Smooth muscle cell (in vitro differentiated cells): ENCODE measurements at regions not wholly inside any gene's neighbourhood (a gene's known extent, or its start where the extent isn't known, plus 50 kb on each side); places are given as distances from the start of the nearest gene placed in this dataset.

Source experiments
- DNase-seq: peaks from one replicate; lab custom pipeline; 2025; ENCODE audit not compliant: unreplicated experiment; lab: John Stamatoyannopoulos, UW
- H2AFZ ChIP-seq: fragments of 200-600 bp; sonication (generic); 2 replicates; pipeline ENCODE4 v1.6.0; 2016; ENCODE audit warnings: antibody characterized with exemption, low read depth, mild to moderate bottlenecking
- H3F3A ChIP-seq: fragments of 200-600 bp; sonication (generic); 2 replicates; pipeline ENCODE4 v1.6.0; 2017; ENCODE audit warnings: antibody characterized with exemption, low read depth
- H3K27ac ChIP-seq: fragments of 200-600 bp; sonication (generic); 2 replicates; pipeline ENCODE4 v1.5.1; 2016; ENCODE audit warnings: low read depth, mild to moderate bottlenecking
- H3K27me3 ChIP-seq: fragments of 200-600 bp; sonication (generic); 2 replicates; pipeline ENCODE4 v1.6.1; 2016; ENCODE audit warnings: low read depth, mild to moderate bottlenecking
- H3K36me3 ChIP-seq: fragments of 200-600 bp; sonication (generic); 2 replicates; pipeline ENCODE4 v1.5.1; 2016; ENCODE audit warnings: low read depth
- H3K4me1 ChIP-seq: fragments of 200-600 bp; sonication (generic); 2 replicates; pipeline ENCODE4 v1.5.1; 2016; ENCODE audit warnings: low read depth
- H3K4me2 ChIP-seq: fragments of 200-600 bp; sonication (generic); 2 replicates; pipeline ENCODE4 v1.6.0; 2016; ENCODE audit warnings: mild to moderate bottlenecking
- H3K4me3 ChIP-seq: fragments of 200-600 bp; sonication (generic); 2 replicates; pipeline ENCODE4 v1.5.1; 2016; ENCODE audit warnings: mild to moderate bottlenecking
- H3K79me2 ChIP-seq: fragments of 200-600 bp; sonication (generic); 2 replicates; pipeline ENCODE4 v1.6.0; 2016; ENCODE audit warnings: low read depth, mild to moderate bottlenecking
- H3K9ac ChIP-seq: fragments of 200-600 bp; sonication (generic); 2 replicates; pipeline ENCODE4 v1.6.0; 2016; ENCODE audit warnings: low read depth
- H3K9me3 ChIP-seq: fragments of 200-600 bp; sonication (generic); replicated peaks from 2 replicates; pipeline ENCODE4 v1.5.1; 2016; ENCODE audit warnings: low read depth
- H4K20me1 ChIP-seq: fragments of 200-600 bp; sonication (generic); 2 replicates; pipeline ENCODE4 v1.6.0; 2016; ENCODE audit warnings: low read depth
- whole genome bisulfite sequencing: methylation state at CpG from one replicate; pipeline ENCODE4 v1.1.7; 2016; ENCODE audit warnings: low lambda C conversion rate; 5-methylcytosine and 5-hydroxymethylcytosine counted together
- TF ChIP-seq, protein P1 (sequence below): fragments of 200-600 bp; sonication (generic); IDR thresholded peaks from 2 replicates; pipeline ENCODE4 v1.5.1; 2017; ENCODE audit warnings: borderline replicate concordance, mild to moderate bottlenecking, antibody characterized with exemption; ENCODE audit not compliant: insufficient read depth, poor library complexity, severe bottlenecking

DNA sequence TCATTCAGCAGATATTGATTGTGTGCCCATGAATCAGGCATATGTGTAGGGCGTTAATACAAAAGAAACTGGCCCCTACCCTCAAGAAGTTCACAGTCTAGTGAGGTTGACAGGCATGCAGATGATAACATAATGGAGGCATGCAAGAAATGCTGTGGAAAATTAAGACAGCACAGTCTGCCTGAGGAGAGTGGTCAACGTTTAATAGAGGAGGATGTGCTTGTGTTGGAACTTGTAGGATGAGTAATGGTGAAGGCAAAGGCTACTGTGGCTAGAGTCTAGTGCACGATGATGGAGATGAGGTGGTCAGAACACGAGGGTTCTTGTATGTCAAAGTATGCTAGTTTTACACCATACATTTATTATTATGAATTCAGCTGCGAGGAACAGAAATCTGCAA lies 295.7 kb downstream of the SOX2 start:
- H3K9me3 ChIP-seq, result no peaks in the 10 kb centered on the region
- no peaks in the 10 kb centered on the region for H3F3A ChIP-seq
- H3K36me3 ChIP-seq, result no peaks in the 10 kb centered on the region
- WGBS, result 79% methylated on average over 5 of the region's 5 CpGs
- TF ChIP-seq, protein P1, sequence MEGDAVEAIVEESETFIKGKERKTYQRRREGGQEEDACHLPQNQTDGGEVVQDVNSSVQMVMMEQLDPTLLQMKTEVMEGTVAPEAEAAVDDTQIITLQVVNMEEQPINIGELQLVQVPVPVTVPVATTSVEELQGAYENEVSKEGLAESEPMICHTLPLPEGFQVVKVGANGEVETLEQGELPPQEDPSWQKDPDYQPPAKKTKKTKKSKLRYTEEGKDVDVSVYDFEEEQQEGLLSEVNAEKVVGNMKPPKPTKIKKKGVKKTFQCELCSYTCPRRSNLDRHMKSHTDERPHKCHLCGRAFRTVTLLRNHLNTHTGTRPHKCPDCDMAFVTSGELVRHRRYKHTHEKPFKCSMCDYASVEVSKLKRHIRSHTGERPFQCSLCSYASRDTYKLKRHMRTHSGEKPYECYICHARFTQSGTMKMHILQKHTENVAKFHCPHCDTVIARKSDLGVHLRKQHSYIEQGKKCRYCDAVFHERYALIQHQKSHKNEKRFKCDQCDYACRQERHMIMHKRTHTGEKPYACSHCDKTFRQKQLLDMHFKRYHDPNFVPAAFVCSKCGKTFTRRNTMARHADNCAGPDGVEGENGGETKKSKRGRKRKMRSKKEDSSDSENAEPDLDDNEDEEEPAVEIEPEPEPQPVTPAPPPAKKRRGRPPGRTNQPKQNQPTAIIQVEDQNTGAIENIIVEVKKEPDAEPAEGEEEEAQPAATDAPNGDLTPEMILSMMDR, result no peak
- no peak overlapping the region for H3K9ac ChIP-seq
- no peaks in the 10 kb centered on the region for H3K4me1 ChIP-seq
- no peak overlapping the region for H3K4me2 ChIP-seq
- no peak overlapping the region for H3K27ac ChIP-seq
- H2AFZ ChIP-seq, result no peak overlapping the region
- H3K27me3 ChIP-seq, result no peaks in the 10 kb centered on the region
- no peak overlapping the region for H3K4me3 ChIP-seq
- no peaks in the 10 kb centered on the region for H3K79me2 ChIP-seq
- no peaks in the 10 kb centered on the region for H4K20me1 ChIP-seq
- DNase-seq, result no peak

DNA sequence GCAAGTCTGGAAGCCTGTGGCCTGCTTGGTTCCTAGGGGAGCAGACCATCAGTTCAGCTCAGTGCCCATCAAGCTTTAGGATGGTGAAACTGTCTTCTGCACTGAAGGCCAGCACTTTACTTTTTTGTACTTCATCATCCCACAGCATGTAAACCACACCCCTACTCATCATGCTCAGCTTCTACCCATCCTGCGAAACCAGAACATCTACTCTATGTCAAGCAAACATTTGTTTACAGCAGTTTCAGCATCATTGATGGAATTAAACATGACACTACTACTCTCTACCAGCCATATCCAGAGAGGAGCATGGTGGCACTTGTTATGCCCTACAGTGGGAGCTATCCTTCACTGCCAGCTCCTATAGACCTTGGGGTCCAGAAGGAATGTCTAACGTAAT lies 306.6 kb downstream of the SOX2 start:
- no peaks in the 10 kb centered on the region for H3K79me2 ChIP-seq
- no peak overlapping the region for H2AFZ ChIP-seq
- H3K27me3 ChIP-seq, result no peaks in the 10 kb centered on the region
- no peak overlapping the region for H3K4me3 ChIP-seq
- no peak overlapping the region for H3K27ac ChIP-seq
- no peak for DNase-seq
- no peak overlapping the region for H3K9ac ChIP-seq
- H3K9me3 ChIP-seq, result no peaks in the 10 kb centered on the region
- no peaks in the 10 kb centered on the region for H3K36me3 ChIP-seq
- no peaks in the 10 kb centered on the region for H3F3A ChIP-seq
- H4K20me1 ChIP-seq, result no peaks in the 10 kb centered on the region
- no peaks in the 10 kb centered on the region for H3K4me1 ChIP-seq
- 92% methylated on average over 2 of the region's 2 CpGs for WGBS
- TF ChIP-seq, protein P1, result no peak
- no peak overlapping the region for H3K4me2 ChIP-seq

DNA sequence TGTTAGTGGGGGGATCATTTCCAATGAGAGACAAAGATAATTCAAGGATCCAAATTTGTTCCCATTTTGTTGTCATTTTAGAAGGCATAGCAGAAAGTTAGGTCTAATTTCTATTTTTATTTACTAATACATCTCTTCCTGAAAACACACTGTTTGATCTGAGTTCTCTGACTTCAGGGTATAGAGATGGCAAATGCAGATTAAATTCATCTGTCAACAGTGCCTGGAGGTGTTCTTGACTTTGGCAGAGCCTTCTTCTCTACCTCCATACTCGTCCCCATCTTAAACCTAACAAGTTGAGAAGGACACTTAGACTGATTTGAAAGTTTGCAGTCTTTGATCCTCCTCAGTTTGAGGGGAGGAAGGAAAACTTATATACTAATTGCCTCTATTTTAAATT lies 308.2 kb downstream of the SOX2 start:
- WGBS, result 64% methylated on average over 1 of the region's 1 CpG

DNA sequence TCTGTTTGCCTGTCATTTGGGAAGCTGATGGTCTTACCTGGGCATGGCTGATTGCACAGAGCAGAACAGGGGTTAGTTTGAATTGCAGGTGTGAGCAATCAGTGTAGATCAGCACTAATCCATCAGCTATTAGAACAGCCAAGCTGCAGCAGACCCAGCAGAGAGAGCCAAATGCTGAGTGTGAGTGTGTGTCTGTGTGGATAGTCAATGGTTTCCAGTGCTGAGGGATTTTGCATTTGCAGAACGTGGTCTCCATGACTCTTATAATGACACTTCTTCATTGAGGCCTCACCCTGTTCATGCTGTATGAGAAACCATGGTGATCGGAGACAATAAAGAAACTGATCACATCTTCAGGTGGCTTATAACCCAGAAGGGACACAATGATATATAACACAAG lies 312.1 kb downstream of the SOX2 start:
- Histone ChIP-seq H3K27ac (no peak overlapping the region), H3K4me2 (no peak overlapping the region), H3K36me3 (no peaks in the 10 kb centered on the region), H3K4me1 (no peaks in the 10 kb centered on the region), H3K9ac (no peak overlapping the region), H3F3A (no peaks in the 10 kb centered on the region), H3K4me3 (no peak overlapping the region), H4K20me1 (no peaks in the 10 kb centered on the region), H3K9me3 (no peaks in the 10 kb centered on the region), H2AFZ (no peak overlapping the region), H3K79me2 (no peaks in the 10 kb centered on the region), H3K27me3 (no peaks in the 10 kb centered on the region)
- TF ChIP-seq, protein P1, result no peak
- WGBS, result 75% methylated on average over 2 of the region's 2 CpGs
- DNase-seq, result no peak

More for the DNA sequence above, 308.2 kb downstream of the SOX2 start:
- TF ChIP-seq, protein P1, result no peak
- Histone ChIP-seq H3F3A (no peaks in the 10 kb centered on the region), H4K20me1 (no peaks in the 10 kb centered on the region), H3K4me3 (no peak overlapping the region), H3K79me2 (no peaks in the 10 kb centered on the region), H3K4me2 (no peak overlapping the region), H3K9me3 (no peaks in the 10 kb centered on the region), H3K4me1 (no peaks in the 10 kb centered on the region), H3K27me3 (no peaks in the 10 kb centered on the region), H3K27ac (no peak overlapping the region), H2AFZ (no peak overlapping the region), H3K9ac (no peak overlapping the region), H3K36me3 (no peaks in the 10 kb centered on the region)
- DNase-seq, result no peak
